K562 (cell line): ENCODE measurements at regions not wholly inside any gene's neighbourhood (a gene's known extent, or its start where the extent isn't known, plus 50 kb on each side); places are given as distances from the start of the nearest gene placed in this dataset.

Experiments used
- ATAC-seq: fragments of 200-7000 bp; cut with Tn5 transposase; 3 replicates; pipeline ENCODE4 v1.9.1; 2020; ENCODE audit warnings: moderate library complexity
- BruUV-seq: library from RNA; stranded (reverse); fragments of 400-500 nt; replicated peaks from 2 replicates; lab custom pipeline; 2021; lab: Mats Ljungman, UMichigan
- CTCF ChIA-PET: fragments of 300-600 bp; formaldehyde crosslinking; extraction: SDS; loops from one replicate; lab custom pipeline; 2021; ENCODE audit warnings: low intra/inter-chr PET ratio; lab: Yijun Ruan, JAX
- POLR2A ChIA-PET: fragments of 300-600, 350-650 bp; sonication (Branson Sonifier 250); formaldehyde crosslinking; extraction: SDS; loops from one replicate; lab custom pipeline; 2021; ENCODE audit warnings: antibody characterized with exemption, inconsistent platforms; lab: Yijun Ruan, JAX
- DNase-seq, 4 experiments: peaks; one replicate each; pipeline versions ENCODE4 v3.0.0 to v3.0.0-alpha.2; 2011 to 2018; ENCODE audit warnings: low spot score in 3 of 4, mixed read lengths in 3 of 4; ENCODE audit errors: extremely low read depth in 1 of 4
- FAIRE-seq: peaks from 2 replicates; lab custom pipeline; 2011; peaks lifted over from hg19 to GRCh38; lab: Jason Lieb, UNC
- H2AFZ ChIP-seq: 2 replicates; pipeline ENCODE4 v1.6.0; 2011; ENCODE audit warnings: low read depth, low read length, control low read depth, inconsistent platforms
- H3K27ac ChIP-seq: fragments of 200-600 bp; 3 replicates; pipeline ENCODE4 v1.8.0; 2011; ENCODE audit warnings: low read depth, mild to moderate bottlenecking, control low read depth, inconsistent platforms, low read length, moderate library complexity, mixed read lengths; ENCODE audit errors: extremely low read depth
- H3K27me3 ChIP-seq, 2 experiments: fragments of 300-600 bp in 1 of 2; 2 replicates in 1 of 2; 3 replicates in 1 of 2; pipeline versions ENCODE4 v1.6.0 to v1.8.0; 2011; ENCODE audit warnings: inconsistent platforms in 2 of 2, low read length in 2 of 2, mild to moderate bottlenecking in 1 of 2, mixed read lengths in 1 of 2, moderate library complexity in 1 of 2; ENCODE audit not compliant: control insufficient read depth in 2 of 2, insufficient read depth in 2 of 2
- H3K36me3 ChIP-seq: fragments of 300-600 bp; 3 replicates; pipeline ENCODE4 v1.8.0; 2011; ENCODE audit warnings: mild to moderate bottlenecking, low read length, inconsistent platforms; ENCODE audit not compliant: control insufficient read depth, insufficient read depth
- H3K4me1 ChIP-seq, 2 experiments: fragments of 200-600 bp in 1 of 2; replicated peaks in 1 of 2; 2 replicates in 1 of 2; 3 replicates in 1 of 2; pipeline versions ENCODE4 v1.5.1 to v1.8.0; 2011; ENCODE audit warnings: inconsistent platforms in 2 of 2, low read length in 2 of 2, mild to moderate bottlenecking in 1 of 2, mixed read lengths in 1 of 2, moderate library complexity in 1 of 2; ENCODE audit not compliant: control insufficient read depth in 2 of 2, insufficient read depth in 2 of 2
- H3K4me2 ChIP-seq: 2 replicates; pipeline ENCODE4 v1.6.1; 2011; ENCODE audit warnings: low read length, control low read depth, inconsistent platforms, mixed read lengths; ENCODE audit not compliant: insufficient read depth
- H3K4me3 ChIP-seq: fragments of 200-600 bp; sonication (generic), shearing (Covaris generic); 2 replicates; pipeline ENCODE4 v1.5.1; 2016; ENCODE audit warnings: control low read depth, inconsistent platforms
- H3K79me2 ChIP-seq: fragments of 200-600 bp; 3 replicates; pipeline ENCODE4 v1.8.0; 2011; ENCODE audit warnings: low read length, inconsistent platforms; ENCODE audit not compliant: control insufficient read depth, insufficient read depth
- H3K9ac ChIP-seq, 2 experiments: 2 replicates each; pipeline versions ENCODE4 v1.6.0 to v1.6.1; 2011; ENCODE audit warnings: low read depth in 2 of 2, low read length in 2 of 2, control low read depth in 1 of 2, inconsistent platforms in 1 of 2, mild to moderate bottlenecking in 1 of 2, mixed read lengths in 1 of 2; ENCODE audit not compliant: insufficient read depth in 1 of 2
- H3K9me1 ChIP-seq: one replicate; pipeline ENCODE4 v1.6.0; 2011; ENCODE audit warnings: inconsistent platforms, mild to moderate bottlenecking, low read length, moderate library complexity; ENCODE audit not compliant: control insufficient read depth, insufficient read depth
- H3K9me3 ChIP-seq: replicated peaks from 2 replicates; pipeline ENCODE4 v1.5.1; 2011; ENCODE audit warnings: low read depth, low read length, inconsistent platforms; ENCODE audit not compliant: control insufficient read depth, insufficient read depth
- H4K20me1 ChIP-seq: replicated peaks from 2 replicates; pipeline ENCODE4 v1.6.1; 2011; ENCODE audit warnings: low read length, inconsistent platforms, mixed read lengths; ENCODE audit not compliant: control insufficient read depth, insufficient read depth
- CEBPB ChIP-seq: fragments of 450-650 bp; IDR thresholded peaks from 2 replicates; pipeline ENCODE4 v1.6.1; 2016; ENCODE audit warnings: missing genetic modification characterization, missing compliant biosample characterization
- CEBPG ChIP-seq, 3 experiments: fragments of 200-800 bp in 1 of 3; sonication (Bioruptor generic) in 1 of 3; sonication (generic) in 1 of 3; formaldehyde crosslinking in 1 of 3; IDR thresholded peaks in 2 of 3; conservative IDR thresholded peaks in 1 of 3; 2 replicates each; pipeline versions ENCODE4 v1.6.1 to v1.8.0; 2016 to 2022; ENCODE audit warnings: missing compliant biosample characterization in 2 of 3, missing genetic modification characterization in 2 of 3, mild to moderate bottlenecking in 1 of 3, missing genetic modification reagents in 1 of 3
- CREM ChIP-seq: IDR thresholded peaks from 2 replicates; pipeline ENCODE4 v1.6.1; 2014; ENCODE audit warnings: antibody characterized with exemption, low read depth
- NFYB ChIP-seq: IDR thresholded peaks from 2 replicates; pipeline ENCODE4 v1.6.1; 2011; ENCODE audit warnings: mild to moderate bottlenecking, moderate library complexity; ENCODE audit not compliant: insufficient read length; ENCODE audit errors: extremely low read depth
- RAD51 ChIP-seq: fragments of 450-650 bp; IDR thresholded peaks from 2 replicates; pipeline ENCODE4 v1.7.1; 2016; ENCODE audit warnings: low read depth, mild to moderate bottlenecking, borderline replicate concordance
- USF2 ChIP-seq: sonication (generic); formaldehyde crosslinking; IDR thresholded peaks from 2 replicates; pipeline ENCODE4 v1.5.0; 2020; ENCODE audit warnings: missing genetic modification reagents
- ZBTB8A ChIP-seq: fragments of 450-650 bp; IDR thresholded peaks from 2 replicates; pipeline ENCODE4 v1.6.1; 2018; ENCODE audit warnings: mild to moderate bottlenecking, moderate library complexity; ENCODE audit not compliant: partially characterized antibody
- WGBS: fragments of 100-300 bp; shearing (Covaris generic); methylation state at CpG from one replicate; pipeline ENCODE4 v1.1.6; 2016; ENCODE audit warnings: low coverage, mixed read lengths; ENCODE audit not compliant: insufficient coverage; ENCODE audit errors: missing lambda C conversion rate; 5-methylcytosine and 5-hydroxymethylcytosine counted together
- in situ Hi-C: fragments of 300-500 bp; cut with MboI; formaldehyde crosslinking; loops from 4 replicates; pipeline ENCODE4 v1.15.0; 2018; ENCODE audit warnings: inconsistent platforms, mixed read lengths
- intact Hi-C: fragments of 100-400 bp; cut with micrococcal nuclease; formaldehyde crosslinking; loops from 2 replicates; pipeline ENCODE4 v1.14.2; 2022

GRCh38 chr17:33438139-33438538, 145.0 kb upstream of the ASIC2 start:
- intact Hi-C loops (no loop called here), in situ Hi-C loops (no loop called here)
- Histone ChIP-seq H4K20me1 (no peaks in the 10 kb centered on the region), H3K27ac (no peak overlapping the region), H3K4me3 (no peak overlapping the region), H3K9me1 (no peaks in the 10 kb centered on the region), H3K27me3 (peaks cover 0 to 3% of the 10 kb centered on the region in 2 experiments; a peak in 2 of 5 replicates), H3K79me2 (no peaks in the 10 kb centered on the region), H3K4me2 (no peak overlapping the region), H2AFZ (no peak overlapping the region), H3K9me3 (no peaks in the 10 kb centered on the region), H3K36me3 (no peaks in the 10 kb centered on the region), H3K4me1 (no peaks in the 10 kb centered on the region), H3K9ac (no peak overlapping the region)
- no peak for TF ChIP-seq CEBPG (CRISPR knock-in tag; IDR thresholded peaks at IDR 0.05)
- peak; percentile 46 to 75; a peak in 3 of 4 replicates for TF ChIP-seq CEBPG (tag; conservative IDR thresholded peaks at IDR 0.05 in 1 of 2, IDR thresholded peaks at IDR 0.05 in 1 of 2)
- no peak for TF ChIP-seq ZBTB8A
- peak; percentile 70 for TF ChIP-seq CEBPB (tag)
- ATAC-seq: no peak
- ChIA-PET CTCF (no interaction called here), POLR2A (interaction anchor here (0.6 to 1.5 kb wide), 2 partner anchors 11 to 376 kb away, joined by 3 read pairs; no protein-coding TSS in a partner anchor)
- no peak for FAIRE-seq
- 0% methylated on average over 2 of the region's 2 CpGs for WGBS
- DNase-seq: no peak
- BruUV-seq: no TSS peak

GRCh38 chr17:33438578-33438977, 145.5 kb upstream of the ASIC2 start:
- Histone ChIP-seq H3K4me1 (no peaks in the 10 kb centered on the region), H3K79me2 (no peaks in the 10 kb centered on the region), H4K20me1 (no peaks in the 10 kb centered on the region), H3K9ac (no peak overlapping the region; a peak in 1 of 4 replicates), H3K9me1 (no peaks in the 10 kb centered on the region), H3K4me3 (no peak overlapping the region), H3K27me3 (peaks cover 0 to 3% of the 10 kb centered on the region in 2 experiments; a peak in 2 of 5 replicates), H3K27ac (no peak overlapping the region), H2AFZ (no peak overlapping the region), H3K4me2 (no peak overlapping the region), H3K36me3 (no peaks in the 10 kb centered on the region), H3K9me3 (no peaks in the 10 kb centered on the region)
- intact Hi-C loops (no loop called here), in situ Hi-C loops (no loop called here)
- peak; percentile 20 for TF ChIP-seq NFYB
- peak; percentile 76 for TF ChIP-seq USF2
- peak; percentile 69 for TF ChIP-seq RAD51
- no peak for TF ChIP-seq CREM
- FAIRE-seq (no peak), ATAC-seq (peak; percentile 49; the same call in 1 of the 3 replicates), DNase-seq (peak in 3 of 4 experiments; percentile 27 to 37 (median 32))
- no TSS peak for BruUV-seq
- 0% methylated on average over 1 of the region's 1 CpG for WGBS
- ChIA-PET POLR2A (interaction anchor here (0.6 to 1.5 kb wide), 2 partner anchors 11 to 375 kb away, joined by 3 read pairs; no protein-coding TSS in a partner anchor), CTCF (interaction anchor here (0.6 kb wide), 1 partner anchor 226 kb away, joined by 3 read pairs; no protein-coding TSS in a partner anchor)
